Gastrocnemius medialis (tissue), 4 donors: ENCODE measurements at regions not wholly inside any gene's neighbourhood (a gene's known extent, or its start where the extent isn't known, plus 50 kb on each side); places are given as distances from the start of the nearest gene placed in this dataset.

ENCODE experiments used
- POLR2A ChIP-seq, 2 donors: fragments of 450-650 bp; IDR thresholded peaks; one replicate each; pipeline ENCODE4 v1.6.1; 2017; ENCODE audit warnings: antibody characterized with exemption in 2 of 2, mild to moderate bottlenecking in 2 of 2, moderate library complexity in 2 of 2
- TF ChIP-seq, protein P1 (sequence below), 5 experiments: fragments of 450-650 bp in 3 of 5; fragments of 200-600 bp in 2 of 5; sonication (generic) in 2 of 5; IDR thresholded peaks in 4 of 5; conservative IDR thresholded peaks in 1 of 5; 1 replicate in 4 of 5; 2 replicates in 1 of 5; pipeline ENCODE4 v1.5.1; 2016 to 2019; ENCODE audit warnings: antibody characterized with exemption in 5 of 5, mild to moderate bottlenecking in 3 of 5, moderate library complexity in 3 of 5

DNA sequence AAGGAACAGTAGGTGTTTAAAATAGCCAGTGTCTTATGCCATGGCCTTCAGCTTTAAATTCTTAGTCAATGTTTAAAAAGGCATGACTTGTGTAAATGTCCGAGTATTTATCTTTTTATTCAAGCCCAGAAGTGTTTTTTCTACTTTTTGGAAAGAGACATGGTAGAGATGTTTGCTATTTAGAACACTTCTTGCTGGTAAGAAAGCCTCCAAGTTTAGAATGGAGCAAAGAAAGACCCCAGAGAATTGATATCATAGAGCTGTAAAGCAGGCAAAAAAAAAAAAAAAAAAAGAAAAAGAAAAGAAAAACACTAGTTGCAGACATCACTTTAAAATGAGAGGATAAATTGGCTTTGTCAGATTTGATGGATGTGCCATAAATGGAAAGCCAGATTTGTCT is 375.1 kb downstream of the TMEM167A start:
- TF ChIP-seq, protein P1, sequence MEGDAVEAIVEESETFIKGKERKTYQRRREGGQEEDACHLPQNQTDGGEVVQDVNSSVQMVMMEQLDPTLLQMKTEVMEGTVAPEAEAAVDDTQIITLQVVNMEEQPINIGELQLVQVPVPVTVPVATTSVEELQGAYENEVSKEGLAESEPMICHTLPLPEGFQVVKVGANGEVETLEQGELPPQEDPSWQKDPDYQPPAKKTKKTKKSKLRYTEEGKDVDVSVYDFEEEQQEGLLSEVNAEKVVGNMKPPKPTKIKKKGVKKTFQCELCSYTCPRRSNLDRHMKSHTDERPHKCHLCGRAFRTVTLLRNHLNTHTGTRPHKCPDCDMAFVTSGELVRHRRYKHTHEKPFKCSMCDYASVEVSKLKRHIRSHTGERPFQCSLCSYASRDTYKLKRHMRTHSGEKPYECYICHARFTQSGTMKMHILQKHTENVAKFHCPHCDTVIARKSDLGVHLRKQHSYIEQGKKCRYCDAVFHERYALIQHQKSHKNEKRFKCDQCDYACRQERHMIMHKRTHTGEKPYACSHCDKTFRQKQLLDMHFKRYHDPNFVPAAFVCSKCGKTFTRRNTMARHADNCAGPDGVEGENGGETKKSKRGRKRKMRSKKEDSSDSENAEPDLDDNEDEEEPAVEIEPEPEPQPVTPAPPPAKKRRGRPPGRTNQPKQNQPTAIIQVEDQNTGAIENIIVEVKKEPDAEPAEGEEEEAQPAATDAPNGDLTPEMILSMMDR (IDR thresholded peaks at IDR 0.05 in 4 of 5, conservative IDR thresholded peaks at IDR 0.05 in 1 of 5) = no peak
- no peak for TF ChIP-seq POLR2A (IDR thresholded peaks at IDR 0.05)
